ENCODE measurements at regions not wholly inside any gene's neighbourhood (a gene's known extent, or its start where the extent isn't known, plus 50 kb on each side); places are given as distances from the start of the nearest gene placed in this dataset.

DNA sequence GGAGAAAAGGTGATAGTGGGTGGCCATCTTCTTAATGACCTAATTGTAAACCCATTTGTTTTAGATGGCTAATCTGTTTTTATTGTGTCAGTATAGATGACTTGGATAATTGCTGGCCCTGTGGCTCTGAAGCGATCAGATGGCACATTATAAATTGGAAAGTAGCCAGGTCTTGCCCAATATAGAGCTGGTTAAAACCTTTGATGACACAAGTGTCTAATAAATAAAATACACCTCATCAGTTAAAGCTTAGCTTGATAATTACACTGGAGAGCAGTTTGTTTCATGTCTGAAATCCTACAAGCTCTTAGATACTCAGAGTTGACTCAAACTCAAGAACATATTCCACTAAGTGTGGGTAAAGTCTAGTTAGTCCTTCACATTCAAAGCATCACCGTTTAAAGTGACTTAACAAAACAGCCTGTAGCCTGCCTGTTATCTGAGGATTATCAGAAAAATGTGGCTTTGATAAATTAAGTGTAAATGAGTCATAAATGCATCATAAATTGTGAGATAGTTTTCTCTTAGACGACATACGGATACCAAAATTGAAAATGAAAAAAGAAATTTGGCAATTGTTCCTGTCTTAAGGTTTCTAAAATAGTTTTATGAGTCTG is 280.9 kb downstream of the LRIG3 start:
- H4K20me1 ChIP-seq (ENCODE audit: insufficient read depth, low read depth, low read length), result no peaks in the 10 kb centered on the region
- H3K9ac ChIP-seq (ENCODE audit: low read length), result no peak overlapping the region
- no peak overlapping the region for H3K27ac ChIP-seq (ENCODE audit: low read length)
- H3K4me2 ChIP-seq (ENCODE audit: low read depth, low read length, poor library complexity, severe bottlenecking), result no peak overlapping the region
- H3K9me3 ChIP-seq (ENCODE audit: low read length), result no peaks in the 10 kb centered on the region
- H3K4me1 ChIP-seq (ENCODE audit: low read length), result no peaks in the 10 kb centered on the region
- H3K36me3 ChIP-seq (ENCODE audit: insufficient read depth, low read length), result no peaks in the 10 kb centered on the region
- no peaks in the 10 kb centered on the region for H3K27me3 ChIP-seq (ENCODE audit: low read length)
- H3K4me3 ChIP-seq (ENCODE audit: low read length), result no peak overlapping the region
- H3K9me2 ChIP-seq (replicated peaks; ENCODE audit: insufficient read depth, low read length), result no peaks in the 10 kb centered on the region
- H2AFZ ChIP-seq (ENCODE audit: low read length), result no peak overlapping the region
- H3K79me2 ChIP-seq (ENCODE audit: low read length), result no peaks in the 10 kb centered on the region
- DNase-seq, result no peak

DNA sequence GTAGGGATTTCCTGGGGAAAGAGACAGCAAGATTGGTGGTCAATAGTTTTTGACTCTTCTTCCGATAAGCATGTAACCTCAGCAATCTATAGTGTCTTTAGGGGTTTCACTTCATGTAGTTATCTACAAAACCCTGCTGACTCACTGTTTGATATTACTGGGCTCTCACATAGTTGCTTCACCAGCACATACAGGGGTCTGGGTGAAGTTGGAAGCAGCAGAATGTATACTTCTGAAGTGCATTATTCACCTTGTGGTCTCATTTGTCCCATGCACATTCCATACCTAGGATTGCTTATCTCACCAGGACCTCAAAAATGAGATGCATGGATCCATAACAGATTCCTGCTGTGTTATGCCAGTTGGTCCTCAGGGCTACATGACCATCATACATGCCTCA is 280.0 kb downstream of the LRIG3 start:
- H3K4me3 ChIP-seq (ENCODE audit: low read length), result no peak overlapping the region
- H3K36me3 ChIP-seq (ENCODE audit: insufficient read depth, low read length), result no peaks in the 10 kb centered on the region
- no peaks in the 10 kb centered on the region for H3K4me1 ChIP-seq (ENCODE audit: low read length)
- no peak overlapping the region for H3K4me2 ChIP-seq (ENCODE audit: low read depth, low read length, poor library complexity, severe bottlenecking)
- H4K20me1 ChIP-seq (ENCODE audit: insufficient read depth, low read depth, low read length), result no peaks in the 10 kb centered on the region
- H2AFZ ChIP-seq (ENCODE audit: low read length), result no peak overlapping the region
- no peaks in the 10 kb centered on the region for H3K9me2 ChIP-seq (replicated peaks; ENCODE audit: insufficient read depth, low read length)
- no peaks in the 10 kb centered on the region for H3K27me3 ChIP-seq (ENCODE audit: low read length)
- no peaks in the 10 kb centered on the region for H3K79me2 ChIP-seq (ENCODE audit: low read length)
- no peaks in the 10 kb centered on the region for H3K9me3 ChIP-seq (ENCODE audit: low read length)
- no peak for DNase-seq
- H3K9ac ChIP-seq (ENCODE audit: low read length), result no peak overlapping the region
- no peak overlapping the region for H3K27ac ChIP-seq (ENCODE audit: low read length)

- H2AFZ ChIP-seq (ENCODE audit: low read length), result no peak overlapping the region
- no peaks in the 10 kb centered on the region for H3K9me2 ChIP-seq (replicated peaks; ENCODE audit: insufficient read depth, low read length)
- no peak for DNase-seq
- H3K27ac ChIP-seq (ENCODE audit: low read length), result no peak overlapping the region
- H3K4me1 ChIP-seq (ENCODE audit: low read length), result no peaks in the 10 kb centered on the region
- no peak overlapping the region for H3K9ac ChIP-seq (ENCODE audit: low read length)
- H3K9me3 ChIP-seq (ENCODE audit: low read length), result no peaks in the 10 kb centered on the region
- no peaks in the 10 kb centered on the region for H4K20me1 ChIP-seq (ENCODE audit: insufficient read depth, low read depth, low read length)
- no peaks in the 10 kb centered on the region for H3K79me2 ChIP-seq (ENCODE audit: low read length)
- no peaks in the 10 kb centered on the region for H3K36me3 ChIP-seq (ENCODE audit: insufficient read depth, low read length)
- H3K27me3 ChIP-seq (ENCODE audit: low read length), result no peaks in the 10 kb centered on the region
- no peak overlapping the region for H3K4me3 ChIP-seq (ENCODE audit: low read length)
- H3K4me2 ChIP-seq (ENCODE audit: low read depth, low read length, poor library complexity, severe bottlenecking), result no peak overlapping the region
Measured at GRCh38 chr12:58645946-58646345, 274.4 kb downstream of the LRIG3 start.

- no peak overlapping the region for H2AFZ ChIP-seq (ENCODE audit: low read length)
- no peaks in the 10 kb centered on the region for H3K9me2 ChIP-seq (replicated peaks; ENCODE audit: insufficient read depth, low read length)
- H3K9ac ChIP-seq (ENCODE audit: low read length), result no peak overlapping the region
- H3K4me3 ChIP-seq (ENCODE audit: low read length), result no peak overlapping the region
- no peak overlapping the region for H3K27ac ChIP-seq (ENCODE audit: low read length)
- H3K79me2 ChIP-seq (ENCODE audit: low read length), result no peaks in the 10 kb centered on the region
- H4K20me1 ChIP-seq (ENCODE audit: insufficient read depth, low read depth, low read length), result no peaks in the 10 kb centered on the region
- H3K27me3 ChIP-seq (ENCODE audit: low read length), result no peaks in the 10 kb centered on the region
- no peaks in the 10 kb centered on the region for H3K36me3 ChIP-seq (ENCODE audit: insufficient read depth, low read length)
- H3K4me2 ChIP-seq (ENCODE audit: low read depth, low read length, poor library complexity, severe bottlenecking), result no peak overlapping the region
- DNase-seq, result no peak
- no peaks in the 10 kb centered on the region for H3K9me3 ChIP-seq (ENCODE audit: low read length)
- no peaks in the 10 kb centered on the region for H3K4me1 ChIP-seq (ENCODE audit: low read length)
Measured at GRCh38 chr12:58647495-58647894, 272.8 kb downstream of the LRIG3 start.

- Histone ChIP-seq H3K9me2 (replicated peaks; ENCODE audit: insufficient read depth, low read length) (no peaks in the 10 kb centered on the region), H3K4me1 (ENCODE audit: low read length) (no peaks in the 10 kb centered on the region), H3K9me3 (ENCODE audit: low read length) (no peaks in the 10 kb centered on the region), H3K27me3 (ENCODE audit: low read length) (no peaks in the 10 kb centered on the region), H3K9ac (ENCODE audit: low read length) (no peak overlapping the region), H3K36me3 (ENCODE audit: insufficient read depth, low read length) (no peaks in the 10 kb centered on the region), H3K4me2 (ENCODE audit: low read depth, low read length, poor library complexity, severe bottlenecking) (no peak overlapping the region), H3K79me2 (ENCODE audit: low read length) (no peaks in the 10 kb centered on the region), H3K4me3 (ENCODE audit: low read length) (no peak overlapping the region), H2AFZ (ENCODE audit: low read length) (no peak overlapping the region), H4K20me1 (ENCODE audit: insufficient read depth, low read depth, low read length) (no peaks in the 10 kb centered on the region), H3K27ac (ENCODE audit: low read length) (no peak overlapping the region)
- no peak for DNase-seq
Measured at GRCh38 chr12:58648176-58648575, 272.1 kb downstream of the LRIG3 start.

- no peak overlapping the region for H3K4me3 ChIP-seq (ENCODE audit: low read length)
- no peaks in the 10 kb centered on the region for H3K4me1 ChIP-seq (ENCODE audit: low read length)
- H3K9ac ChIP-seq (ENCODE audit: low read length), result no peak overlapping the region
- H3K9me2 ChIP-seq (replicated peaks; ENCODE audit: insufficient read depth, low read length), result no peaks in the 10 kb centered on the region
- H3K27me3 ChIP-seq (ENCODE audit: low read length), result no peaks in the 10 kb centered on the region
- H3K4me2 ChIP-seq (ENCODE audit: low read depth, low read length, poor library complexity, severe bottlenecking), result no peak overlapping the region
- H4K20me1 ChIP-seq (ENCODE audit: insufficient read depth, low read depth, low read length), result no peaks in the 10 kb centered on the region
- DNase-seq, result no peak
- H3K27ac ChIP-seq (ENCODE audit: low read length), result no peak overlapping the region
- H3K79me2 ChIP-seq (ENCODE audit: low read length), result no peaks in the 10 kb centered on the region
- no peaks in the 10 kb centered on the region for H3K9me3 ChIP-seq (ENCODE audit: low read length)
- H2AFZ ChIP-seq (ENCODE audit: low read length), result no peak overlapping the region
- no peaks in the 10 kb centered on the region for H3K36me3 ChIP-seq (ENCODE audit: insufficient read depth, low read length)
Measured at GRCh38 chr12:58651850-58652249, 268.5 kb downstream of the LRIG3 start.

GRCh38 chr12:58654021-58654420 is 266.3 kb downstream of the LRIG3 start:
- H3K27ac ChIP-seq (ENCODE audit: low read length), result no peak overlapping the region

DNA sequence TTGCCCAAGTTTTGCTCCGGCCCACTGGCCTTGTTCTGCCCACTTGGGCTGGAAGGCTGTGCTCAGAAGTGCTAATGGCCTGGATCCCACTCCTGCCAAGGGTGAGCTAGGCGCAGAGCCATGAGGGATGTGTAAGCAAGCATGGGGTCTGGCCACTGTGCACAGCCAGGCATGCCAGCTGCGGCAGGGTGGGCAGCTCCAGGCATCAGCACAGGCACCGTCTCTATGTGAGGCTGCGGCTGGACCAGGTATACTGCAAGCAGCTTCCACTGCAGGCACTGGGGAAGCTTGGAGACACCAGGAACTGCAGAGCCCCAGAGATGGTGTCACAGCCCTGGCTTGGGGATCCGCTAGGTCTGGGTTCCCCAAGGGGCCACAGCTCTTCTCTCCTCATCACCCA is 264.9 kb downstream of the LRIG3 start:
- Histone ChIP-seq H3K4me3 (ENCODE audit: low read length) (no peak overlapping the region), H3K4me2 (ENCODE audit: low read depth, low read length, poor library complexity, severe bottlenecking) (no peak overlapping the region), H3K36me3 (ENCODE audit: insufficient read depth, low read length) (no peaks in the 10 kb centered on the region), H2AFZ (ENCODE audit: low read length) (no peak overlapping the region), H3K27ac (ENCODE audit: low read length) (no peak overlapping the region), H4K20me1 (ENCODE audit: insufficient read depth, low read depth, low read length) (no peaks in the 10 kb centered on the region), H3K4me1 (ENCODE audit: low read length) (no peaks in the 10 kb centered on the region), H3K9me3 (ENCODE audit: low read length) (no peaks in the 10 kb centered on the region), H3K79me2 (ENCODE audit: low read length) (no peaks in the 10 kb centered on the region), H3K9me2 (replicated peaks; ENCODE audit: insufficient read depth, low read length) (no peaks in the 10 kb centered on the region), H3K27me3 (ENCODE audit: low read length) (no peaks in the 10 kb centered on the region), H3K9ac (ENCODE audit: low read length) (no peak overlapping the region)
- DNase-seq, result no peak

More at GRCh38 chr12:58654021-58654420, 266.3 kb downstream of the LRIG3 start:
- Histone ChIP-seq H3K9me3 (ENCODE audit: low read length) (no peaks in the 10 kb centered on the region), H3K27me3 (ENCODE audit: low read length) (no peaks in the 10 kb centered on the region), H3K9me2 (replicated peaks; ENCODE audit: insufficient read depth, low read length) (no peaks in the 10 kb centered on the region), H4K20me1 (ENCODE audit: insufficient read depth, low read depth, low read length) (no peaks in the 10 kb centered on the region), H3K4me2 (ENCODE audit: low read depth, low read length, poor library complexity, severe bottlenecking) (no peak overlapping the region), H3K9ac (ENCODE audit: low read length) (no peak overlapping the region), H2AFZ (ENCODE audit: low read length) (no peak overlapping the region), H3K79me2 (ENCODE audit: low read length) (no peaks in the 10 kb centered on the region), H3K4me3 (ENCODE audit: low read length) (no peak overlapping the region), H3K36me3 (ENCODE audit: insufficient read depth, low read length) (no peaks in the 10 kb centered on the region), H3K4me1 (ENCODE audit: low read length) (no peaks in the 10 kb centered on the region)
- DNase-seq, result no peak
